ENCODE measurements at regions not wholly inside any gene's neighbourhood (a gene's known extent, or its start where the extent isn't known, plus 50 kb on each side); places are given as distances from the start of the nearest gene placed in this dataset.

- no peak overlapping the region for H3K4me3 ChIP-seq (ENCODE audit: low read depth, low read length)
- no peak overlapping the region for H3K27ac ChIP-seq
- H3K4me2 ChIP-seq (ENCODE audit: low read length) = no peak overlapping the region
- no peaks in the 10 kb centered on the region for H3K9me3 ChIP-seq (ENCODE audit: control insufficient read depth, low read length)
- H3K9ac ChIP-seq = no peak overlapping the region
- no peaks in the 10 kb centered on the region for H3K79me2 ChIP-seq
- no peaks in the 10 kb centered on the region for H3K36me3 ChIP-seq (ENCODE audit: control insufficient read depth, insufficient read depth, low read length)
- H3K27me3 ChIP-seq (ENCODE audit: control insufficient read depth, insufficient read depth, low read length) = no peaks in the 10 kb centered on the region
- no peaks in the 10 kb centered on the region for H3K4me1 ChIP-seq
- H2AFZ ChIP-seq = no peak overlapping the region
- TF ChIP-seq CTCF (IDR thresholded peaks at IDR 0.05) = no peak
Measured at GRCh38 chr18:51953521-51953920, 386.5 kb upstream of the DCC start.

GRCh38 chr18:51955136-51955535 lies 384.9 kb upstream of the DCC start:
- Histone ChIP-seq H3K27me3 (ENCODE audit: control insufficient read depth, insufficient read depth, low read length) (no peaks in the 10 kb centered on the region), H3K79me2 (no peaks in the 10 kb centered on the region), H3K4me1 (no peaks in the 10 kb centered on the region), H3K9ac (no peak overlapping the region), H3K4me2 (ENCODE audit: low read length) (no peak overlapping the region), H3K27ac (no peak overlapping the region), H3K9me3 (ENCODE audit: control insufficient read depth, low read length) (no peaks in the 10 kb centered on the region), H3K36me3 (ENCODE audit: control insufficient read depth, insufficient read depth, low read length) (no peaks in the 10 kb centered on the region), H2AFZ (no peak overlapping the region), H3K4me3 (ENCODE audit: low read depth, low read length) (no peak overlapping the region)
- TF ChIP-seq CTCF (IDR thresholded peaks at IDR 0.05) = no peak

- H3K27me3 ChIP-seq (ENCODE audit: control insufficient read depth, insufficient read depth, low read length) = no peaks in the 10 kb centered on the region
- H2AFZ ChIP-seq = no peak overlapping the region
- no peaks in the 10 kb centered on the region for H3K79me2 ChIP-seq
- H3K9me3 ChIP-seq (ENCODE audit: control insufficient read depth, low read length) = no peaks in the 10 kb centered on the region
- H3K4me3 ChIP-seq (ENCODE audit: low read depth, low read length) = no peak overlapping the region
- no peak overlapping the region for H3K9ac ChIP-seq
- no peaks in the 10 kb centered on the region for H3K36me3 ChIP-seq (ENCODE audit: control insufficient read depth, insufficient read depth, low read length)
- no peak overlapping the region for H3K27ac ChIP-seq
- H3K4me1 ChIP-seq = no peaks in the 10 kb centered on the region
- H3K4me2 ChIP-seq (ENCODE audit: low read length) = no peak overlapping the region
- TF ChIP-seq CTCF (IDR thresholded peaks at IDR 0.05) = no peak
Measured at GRCh38 chr18:51957001-51957400, 383.0 kb upstream of the DCC start.

- peaks cover 4% of the 10 kb centered on the region for H3K9me3 ChIP-seq (ENCODE audit: control insufficient read depth, low read length)
- no peak overlapping the region for H3K9ac ChIP-seq
- no peak overlapping the region for H2AFZ ChIP-seq
- no peak overlapping the region for H3K27ac ChIP-seq
- no peaks in the 10 kb centered on the region for H3K79me2 ChIP-seq
- H3K27me3 ChIP-seq (ENCODE audit: control insufficient read depth, insufficient read depth, low read length) = no peaks in the 10 kb centered on the region
- TF ChIP-seq CTCF (IDR thresholded peaks at IDR 0.05) = no peak
- no peak overlapping the region for H3K4me2 ChIP-seq (ENCODE audit: low read length)
- no peaks in the 10 kb centered on the region for H3K4me1 ChIP-seq
- no peaks in the 10 kb centered on the region for H3K36me3 ChIP-seq (ENCODE audit: control insufficient read depth, insufficient read depth, low read length)
- no peak overlapping the region for H3K4me3 ChIP-seq (ENCODE audit: low read depth, low read length)
Measured at GRCh38 chr18:51980101-51980500, 359.9 kb upstream of the DCC start.

- Histone ChIP-seq H3K9me3 (ENCODE audit: control insufficient read depth, low read length) (peaks cover 4% of the 10 kb centered on the region), H3K4me2 (ENCODE audit: low read length) (no peak overlapping the region), H3K4me1 (no peaks in the 10 kb centered on the region), H3K79me2 (no peaks in the 10 kb centered on the region), H3K36me3 (ENCODE audit: control insufficient read depth, insufficient read depth, low read length) (no peaks in the 10 kb centered on the region), H3K27me3 (ENCODE audit: control insufficient read depth, insufficient read depth, low read length) (no peaks in the 10 kb centered on the region), H2AFZ (no peak overlapping the region), H3K27ac (no peak overlapping the region), H3K4me3 (ENCODE audit: low read depth, low read length) (no peak overlapping the region), H3K9ac (no peak overlapping the region)
- no peak for TF ChIP-seq CTCF (IDR thresholded peaks at IDR 0.05)
Measured at GRCh38 chr18:51988277-51988676, 351.7 kb upstream of the DCC start.

Data from parathyroid adenoma (tissue), 2 donors.